ENCODE measurements at regions not wholly inside any gene's neighbourhood (a gene's known extent, or its start where the extent isn't known, plus 50 kb on each side); places are given as distances from the start of the nearest gene placed in this dataset.

- DNase-seq (ENCODE audit: insufficient read length, low spot score), result no peak
- FAIRE-seq, result no peak
- TF ChIP-seq, protein P1, sequence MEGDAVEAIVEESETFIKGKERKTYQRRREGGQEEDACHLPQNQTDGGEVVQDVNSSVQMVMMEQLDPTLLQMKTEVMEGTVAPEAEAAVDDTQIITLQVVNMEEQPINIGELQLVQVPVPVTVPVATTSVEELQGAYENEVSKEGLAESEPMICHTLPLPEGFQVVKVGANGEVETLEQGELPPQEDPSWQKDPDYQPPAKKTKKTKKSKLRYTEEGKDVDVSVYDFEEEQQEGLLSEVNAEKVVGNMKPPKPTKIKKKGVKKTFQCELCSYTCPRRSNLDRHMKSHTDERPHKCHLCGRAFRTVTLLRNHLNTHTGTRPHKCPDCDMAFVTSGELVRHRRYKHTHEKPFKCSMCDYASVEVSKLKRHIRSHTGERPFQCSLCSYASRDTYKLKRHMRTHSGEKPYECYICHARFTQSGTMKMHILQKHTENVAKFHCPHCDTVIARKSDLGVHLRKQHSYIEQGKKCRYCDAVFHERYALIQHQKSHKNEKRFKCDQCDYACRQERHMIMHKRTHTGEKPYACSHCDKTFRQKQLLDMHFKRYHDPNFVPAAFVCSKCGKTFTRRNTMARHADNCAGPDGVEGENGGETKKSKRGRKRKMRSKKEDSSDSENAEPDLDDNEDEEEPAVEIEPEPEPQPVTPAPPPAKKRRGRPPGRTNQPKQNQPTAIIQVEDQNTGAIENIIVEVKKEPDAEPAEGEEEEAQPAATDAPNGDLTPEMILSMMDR (IDR thresholded peaks at IDR 0.05; ENCODE audit: insufficient read depth, missing control alignments), result no peak
These were observed 369.5 kb upstream of the THBS1 start for GRCh38 chr15:39211108-39211979.

- DNase-seq (ENCODE audit: insufficient read length, low spot score) (no peak), FAIRE-seq (no peak)
- TF ChIP-seq, protein P1 (IDR thresholded peaks at IDR 0.05; ENCODE audit: insufficient read depth, missing control alignments), result no peak
These were observed 367.5 kb upstream of the THBS1 start for GRCh38 chr15:39213385-39213840.

DNA sequence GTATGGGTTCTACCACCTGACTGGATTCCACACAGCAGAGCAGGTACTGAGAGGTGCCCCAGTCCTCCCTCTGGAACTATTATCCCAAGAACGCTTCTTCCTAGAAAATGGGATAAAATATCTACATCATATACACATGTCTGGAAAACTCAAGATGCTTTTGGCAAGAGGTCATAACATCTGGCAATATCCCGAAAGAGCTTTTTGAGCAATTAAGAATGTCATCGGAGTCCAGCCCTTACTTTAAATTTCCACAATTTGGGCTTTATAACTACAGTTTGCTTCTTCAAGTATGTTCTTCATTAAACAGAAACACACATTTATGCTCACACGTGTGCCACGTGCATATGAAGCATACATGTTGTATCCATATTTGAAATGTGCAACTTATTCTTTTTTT is 365.9 kb upstream of the THBS1 start:
- DNase-seq (ENCODE audit: insufficient read length, low spot score) (no peak), FAIRE-seq (no peak)
- TF ChIP-seq, protein P1 (IDR thresholded peaks at IDR 0.05; ENCODE audit: insufficient read depth, missing control alignments), result no peak

- TF ChIP-seq, protein P1 (IDR thresholded peaks at IDR 0.05; ENCODE audit: insufficient read depth, missing control alignments), result no peak
- no peak for FAIRE-seq
- DNase-seq (ENCODE audit: insufficient read length, low spot score), result no peak
These were observed 364.1 kb upstream of the THBS1 start for GRCh38 chr15:39216816-39217215.

- no peak for FAIRE-seq
- DNase-seq (ENCODE audit: insufficient read length, low spot score), result no peak
- TF ChIP-seq, protein P1 (IDR thresholded peaks at IDR 0.05; ENCODE audit: insufficient read depth, missing control alignments), result no peak
These were observed 361.3 kb upstream of the THBS1 start for GRCh38 chr15:39219608-39220007.

DNA sequence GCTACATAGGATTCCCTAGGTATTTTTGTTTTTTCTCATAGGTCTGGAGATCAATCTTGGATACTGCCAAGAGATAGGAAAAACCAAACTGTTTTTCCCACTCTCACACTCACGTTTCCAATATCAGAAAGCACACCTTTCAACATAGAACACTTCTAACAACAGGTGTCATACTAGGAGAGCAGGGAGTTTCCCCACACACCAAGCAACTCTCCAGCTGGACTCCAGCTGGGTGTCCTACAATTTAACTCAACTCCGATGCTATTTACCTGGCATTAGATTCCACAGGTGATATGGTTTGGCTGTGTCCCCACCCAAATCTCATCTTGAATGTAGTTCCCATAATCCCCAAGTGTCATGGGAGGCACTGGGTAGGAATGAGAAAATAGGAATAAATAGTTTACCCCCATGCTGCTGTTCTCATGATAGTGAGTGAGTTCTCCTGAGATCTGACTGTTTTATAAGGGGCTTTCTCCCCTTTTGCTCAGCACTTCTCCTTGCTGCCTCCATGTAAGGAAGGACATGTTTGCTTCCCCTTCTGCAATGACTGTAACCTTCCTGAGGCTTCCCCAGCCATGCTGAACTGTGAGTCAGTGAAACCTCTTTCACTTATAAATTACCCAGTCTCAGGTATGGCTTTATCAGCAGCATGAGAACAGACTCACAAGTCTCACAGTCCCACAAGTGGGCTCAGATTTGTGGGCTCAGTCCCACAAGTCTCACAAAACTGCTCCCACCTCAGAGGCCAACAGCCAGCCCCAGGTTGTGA is 354.5 kb upstream of the THBS1 start:
- no peak for FAIRE-seq
- TF ChIP-seq, protein P1 (IDR thresholded peaks at IDR 0.05; ENCODE audit: insufficient read depth, missing control alignments), result no peak

More for the DNA sequence above, 354.5 kb upstream of the THBS1 start:
- DNase-seq (ENCODE audit: insufficient read length, low spot score), result no peak

Data from D721Med (cell line).